WTC11 (cell line): ENCODE measurements at regions not wholly inside any gene's neighbourhood (a gene's known extent, or its start where the extent isn't known, plus 50 kb on each side); places are given as distances from the start of the nearest gene placed in this dataset.
"Not testable (repeated sequence)": the region's sequence is repeated elsewhere in the genome, so short reads cannot be mapped to it uniquely, and the experiment has no call there.

Experiments
- CTCF ChIP-seq: fragments of 200-600 bp; IDR thresholded peaks from 2 replicates; pipeline ENCODE4 v1.8.0; 2022; ENCODE audit warnings: antibody characterized with exemption
- FOXJ3 ChIP-seq: sonication (generic); formaldehyde crosslinking; IDR thresholded peaks from 2 replicates; pipeline ENCODE4 v1.9.0; 2021; ENCODE audit warnings: missing genetic modification reagents, mild to moderate bottlenecking, borderline replicate concordance
- NFYB ChIP-seq: sonication (generic); formaldehyde crosslinking; conservative IDR thresholded peaks from 2 replicates; pipeline ENCODE4 v1.8.0; 2022; ENCODE audit warnings: low read depth, missing genetic modification reagents
- SP1 ChIP-seq: sonication (generic); formaldehyde crosslinking; conservative IDR thresholded peaks from 2 replicates; pipeline ENCODE4 v1.8.1; 2022; ENCODE audit warnings: missing genetic modification reagents
- USF2 ChIP-seq: sonication (generic); formaldehyde crosslinking; IDR thresholded peaks from 2 replicates; pipeline ENCODE4 v1.8.1; 2023; ENCODE audit warnings: mild to moderate bottlenecking, missing genetic modification reagents, moderate library complexity

DNA sequence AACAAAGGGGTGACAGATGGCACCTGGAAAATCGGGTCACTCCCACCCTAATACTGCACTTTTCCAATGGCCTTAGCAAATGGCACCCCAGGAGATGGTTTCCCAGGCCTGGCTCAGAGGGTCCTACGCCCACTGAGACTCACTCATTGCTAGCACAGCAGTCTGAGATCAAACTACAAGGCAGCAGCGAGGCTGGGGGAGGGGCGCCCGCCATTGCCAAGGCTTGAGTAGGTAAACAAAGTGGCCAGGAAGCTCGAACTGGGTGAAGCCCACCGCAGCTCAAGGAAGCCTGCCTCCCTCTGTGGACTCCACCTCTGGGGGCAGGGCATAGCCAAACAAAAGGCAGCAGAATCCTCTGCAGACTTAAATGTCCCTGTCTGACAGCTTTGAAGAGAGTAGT lies 467.2 kb downstream of the EPHA7 start:
- TF ChIP-seq CTCF; USF2 (CRISPR knock-in tag); NFYB (CRISPR knock-in tag); SP1; FOXJ3 (CRISPR knock-in tag): not testable (repeated sequence)
